ENCODE measurements at regions not wholly inside any gene's neighbourhood (a gene's known extent, or its start where the extent isn't known, plus 50 kb on each side); places are given as distances from the start of the nearest gene placed in this dataset.

DNA sequence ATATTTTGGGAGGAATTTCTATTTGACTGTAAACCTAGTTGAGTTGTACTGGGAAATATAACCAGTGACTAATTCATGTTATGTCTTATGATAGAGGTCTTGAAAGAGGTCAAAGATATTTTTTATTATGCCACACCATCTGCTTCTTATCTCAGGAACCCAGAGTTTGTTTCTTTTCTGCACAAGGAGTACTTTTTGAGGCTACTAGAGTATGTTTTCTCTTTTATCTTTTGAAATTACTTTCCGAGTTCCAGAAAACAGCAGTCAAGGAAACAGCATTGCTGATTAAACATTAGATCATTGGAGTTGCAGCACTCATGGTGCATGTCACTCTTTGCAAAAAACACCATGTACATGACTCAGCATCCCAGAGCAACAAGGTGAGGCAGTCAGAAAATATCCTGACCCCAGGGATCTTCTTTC, 645.8 kb upstream of the NR2F2 start:
- TF ChIP-seq, protein P1, sequence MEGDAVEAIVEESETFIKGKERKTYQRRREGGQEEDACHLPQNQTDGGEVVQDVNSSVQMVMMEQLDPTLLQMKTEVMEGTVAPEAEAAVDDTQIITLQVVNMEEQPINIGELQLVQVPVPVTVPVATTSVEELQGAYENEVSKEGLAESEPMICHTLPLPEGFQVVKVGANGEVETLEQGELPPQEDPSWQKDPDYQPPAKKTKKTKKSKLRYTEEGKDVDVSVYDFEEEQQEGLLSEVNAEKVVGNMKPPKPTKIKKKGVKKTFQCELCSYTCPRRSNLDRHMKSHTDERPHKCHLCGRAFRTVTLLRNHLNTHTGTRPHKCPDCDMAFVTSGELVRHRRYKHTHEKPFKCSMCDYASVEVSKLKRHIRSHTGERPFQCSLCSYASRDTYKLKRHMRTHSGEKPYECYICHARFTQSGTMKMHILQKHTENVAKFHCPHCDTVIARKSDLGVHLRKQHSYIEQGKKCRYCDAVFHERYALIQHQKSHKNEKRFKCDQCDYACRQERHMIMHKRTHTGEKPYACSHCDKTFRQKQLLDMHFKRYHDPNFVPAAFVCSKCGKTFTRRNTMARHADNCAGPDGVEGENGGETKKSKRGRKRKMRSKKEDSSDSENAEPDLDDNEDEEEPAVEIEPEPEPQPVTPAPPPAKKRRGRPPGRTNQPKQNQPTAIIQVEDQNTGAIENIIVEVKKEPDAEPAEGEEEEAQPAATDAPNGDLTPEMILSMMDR (IDR thresholded peaks at IDR 0.05), result no peak
- TF ChIP-seq SMC3 (IDR thresholded peaks at IDR 0.05; ENCODE audit: low read depth, low read length) (no peak), GABPA (IDR thresholded peaks at IDR 0.05; ENCODE audit: low read depth) (no peak)
